HG03135 (cell line): ENCODE measurements at regions not wholly inside any gene's neighbourhood (a gene's known extent, or its start where the extent isn't known, plus 50 kb on each side); places are given as distances from the start of the nearest gene placed in this dataset.

ENCODE experiments used
- ATAC-seq: cut with Tn5 transposase; IDR thresholded peaks from one replicate; pipeline ENCODE4 v1.9.1; 2021; ENCODE audit warnings: mild to moderate bottlenecking, moderate library complexity; ENCODE audit not compliant: unreplicated experiment

GRCh38 chr6:145238787-145239186, 496.5 kb downstream of the EPM2A start:
- ATAC-seq, result no peak

- no peak for ATAC-seq
Observed at GRCh38 chr6:145241039-145241438, 494.3 kb downstream of the EPM2A start.

GRCh38 chr6:145241721-145242120, 493.6 kb downstream of the EPM2A start:
- no peak for ATAC-seq

- no peak for ATAC-seq
Observed at GRCh38 chr6:145244349-145245100, 490.8 kb downstream of the EPM2A start.

- ATAC-seq, result no peak
Observed at GRCh38 chr6:145245119-145245518, 490.2 kb downstream of the EPM2A start.

- ATAC-seq, result no peak
Observed at GRCh38 chr6:145247692-145248419, 487.5 kb downstream of the EPM2A start.

GRCh38 chr6:145250436-145250835, 484.9 kb downstream of the EPM2A start:
- ATAC-seq, result no peak

- ATAC-seq, result no peak
Observed at GRCh38 chr6:145252737-145253136, 482.6 kb downstream of the EPM2A start.

GRCh38 chr6:145254649-145255401, 480.5 kb downstream of the EPM2A start:
- ATAC-seq, result no peak

GRCh38 chr6:145257704-145258103, 477.6 kb downstream of the EPM2A start:
- no peak for ATAC-seq

- no peak for ATAC-seq
Observed at GRCh38 chr6:145258122-145258521, 477.2 kb downstream of the EPM2A start.

- ATAC-seq, result no peak
Observed at GRCh38 chr6:145260484-145261175, 474.7 kb downstream of the EPM2A start.

GRCh38 chr6:145261758-145262157, 473.6 kb downstream of the EPM2A start:
- no peak for ATAC-seq

GRCh38 chr6:145262771-145263170, 472.5 kb downstream of the EPM2A start:
- no peak for ATAC-seq

- no peak for ATAC-seq
Observed at GRCh38 chr6:145263778-145264211, 471.5 kb downstream of the EPM2A start.

GRCh38 chr6:145266432-145267075, 468.8 kb downstream of the EPM2A start:
- ATAC-seq, result no peak

GRCh38 chr6:145267076-145267867, 468.0 kb downstream of the EPM2A start:
- no peak for ATAC-seq

GRCh38 chr6:145270464-145270863, 464.9 kb downstream of the EPM2A start:
- ATAC-seq, result no peak

GRCh38 chr6:145271040-145271439, 464.3 kb downstream of the EPM2A start:
- no peak for ATAC-seq

- no peak for ATAC-seq
Observed at GRCh38 chr6:145271577-145271976, 463.7 kb downstream of the EPM2A start.
